Urinary bladder (tissue), 3 donors: ENCODE measurements at regions not wholly inside any gene's neighbourhood (a gene's known extent, or its start where the extent isn't known, plus 50 kb on each side); places are given as distances from the start of the nearest gene placed in this dataset.
"Not testable (repeated sequence)": the region's sequence is repeated elsewhere in the genome, so short reads cannot be mapped to it uniquely, and the experiment has no call there.

ENCODE experiments used
- DNase-seq: peaks from one replicate; pipeline ENCODE4 v3.0.0-alpha.2; 2015; ENCODE audit errors: extremely low spot score
- H3K27ac ChIP-seq: one replicate; pipeline ENCODE4 v1.5.1; 2013; ENCODE audit warnings: low read depth, mild to moderate bottlenecking, moderate library complexity
- H3K36me3 ChIP-seq: one replicate; pipeline ENCODE4 v1.6.1; 2013; ENCODE audit warnings: mild to moderate bottlenecking, moderate library complexity; ENCODE audit not compliant: insufficient read depth
- H3K4me1 ChIP-seq: one replicate; pipeline ENCODE4 v1.6.1; 2013; ENCODE audit warnings: mild to moderate bottlenecking, moderate library complexity; ENCODE audit not compliant: insufficient read depth
- H3K4me3 ChIP-seq: one replicate; pipeline ENCODE4 v1.5.1; 2013; ENCODE audit warnings: low read depth, low read length
- WGBS: extraction: QIAGEN DNeasy Blood & Tissue Kit; methylation state at CpG from one replicate; pipeline ENCODE4 v1.1.7; 2013; 5-methylcytosine and 5-hydroxymethylcytosine counted together
- donor health status: healthy with polysubstance abuse.
- donor health status: healthy.

DNA sequence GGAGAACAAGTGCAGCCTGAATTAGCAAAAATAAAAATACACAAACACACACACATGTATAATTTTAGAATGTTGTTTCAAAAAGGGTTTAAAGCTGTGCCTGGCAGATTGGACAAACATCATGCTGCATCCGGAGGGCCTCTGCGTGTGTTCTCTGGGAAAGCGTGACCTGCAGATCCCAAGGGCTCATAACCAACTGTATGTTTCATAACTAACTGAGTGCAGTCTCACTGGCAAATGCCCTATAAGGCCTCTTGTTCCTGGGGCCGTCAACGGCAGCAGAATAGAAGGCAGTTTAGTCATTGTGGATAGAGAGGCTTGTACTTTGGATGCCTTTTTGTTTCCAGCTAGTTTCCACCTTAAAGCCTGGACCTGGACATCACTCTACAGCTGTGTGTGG lies 243.8 kb upstream of the KIAA1217 start:
- WGBS: 82% methylated on average over 5 of the region's 5 CpGs
- no peaks in the 10 kb centered on the region for H3K36me3 ChIP-seq
- no peak overlapping the region for H3K4me3 ChIP-seq
- no peaks in the 10 kb centered on the region for H3K4me1 ChIP-seq
- no peak for DNase-seq
- H3K27ac ChIP-seq: no peak overlapping the region

DNA sequence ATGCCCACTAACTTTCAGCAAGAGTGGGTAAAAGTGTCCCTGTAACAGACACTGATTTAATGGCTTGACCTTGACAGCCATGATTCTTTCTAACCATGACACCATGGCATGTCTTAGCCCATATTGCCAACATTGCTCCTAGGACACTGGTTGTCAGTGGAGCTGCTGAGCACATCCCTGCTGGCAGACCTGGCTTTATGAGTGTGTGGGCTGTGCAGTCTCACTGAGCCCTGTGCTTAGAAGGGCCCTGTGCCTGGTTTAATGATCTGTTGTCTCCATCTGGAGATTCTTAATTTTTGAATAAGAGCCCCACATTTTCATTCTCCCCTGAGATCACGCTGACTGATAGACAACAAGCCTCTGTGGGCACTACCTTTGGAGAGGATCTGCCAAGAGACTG lies 243.1 kb upstream of the KIAA1217 start:
- WGBS: 97% methylated on average over 1 of the region's 1 CpG
- Histone ChIP-seq H3K36me3 (no peaks in the 10 kb centered on the region), H3K4me1 (no peaks in the 10 kb centered on the region), H3K4me3 (no peak overlapping the region), H3K27ac (no peak overlapping the region)
- DNase-seq: no peak

DNA sequence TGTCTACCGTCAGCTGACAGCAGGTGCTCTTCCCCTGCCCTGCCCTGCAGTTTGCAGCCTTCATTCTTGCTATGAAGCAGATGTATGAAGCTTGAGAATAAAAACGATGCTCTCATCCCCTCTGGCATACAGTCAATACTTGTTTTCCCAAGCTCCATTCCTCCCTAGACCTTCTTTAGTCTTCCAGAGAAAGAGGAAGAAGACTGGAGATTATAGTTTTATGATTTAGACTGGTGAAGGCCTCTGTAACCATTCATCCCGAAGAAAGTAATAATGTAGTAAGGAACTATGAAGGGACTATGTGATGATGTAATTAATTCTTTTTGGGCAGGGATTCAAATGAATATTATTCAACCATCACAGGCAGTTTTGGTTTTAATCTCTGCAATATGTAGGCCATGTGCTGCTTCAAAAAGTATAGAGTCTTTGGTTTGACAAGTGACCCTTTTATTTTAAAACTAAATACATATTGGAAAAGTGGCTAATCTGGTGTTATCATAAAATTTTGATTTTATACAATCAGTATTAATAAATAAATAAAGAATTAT lies 242.4 kb upstream of the KIAA1217 start:
- no peaks in the 10 kb centered on the region for H3K4me1 ChIP-seq
- H3K4me3 ChIP-seq: no peak overlapping the region
- 53% methylated on average over 3 of the region's 3 CpGs for WGBS
- H3K27ac ChIP-seq: no peak overlapping the region
- no peaks in the 10 kb centered on the region for H3K36me3 ChIP-seq
- DNase-seq: no peak

- no peaks in the 10 kb centered on the region for H3K36me3 ChIP-seq
- H3K27ac ChIP-seq: no peak overlapping the region
- H3K4me3 ChIP-seq: no peak overlapping the region
- whole genome bisulfite sequencing: 45% methylated on average over 4 of the region's 4 CpGs
- DNase-seq: no peak
- no peaks in the 10 kb centered on the region for H3K4me1 ChIP-seq
Observed at GRCh38 chr10:23968301-23968700, 240.6 kb upstream of the KIAA1217 start.

GRCh38 chr10:23974746-23975272 lies 234.1 kb upstream of the KIAA1217 start:
- no peak overlapping the region for H3K27ac ChIP-seq
- H3K4me1 ChIP-seq: no peaks in the 10 kb centered on the region
- H3K36me3 ChIP-seq: no peaks in the 10 kb centered on the region
- DNase-seq: no peak
- no peak overlapping the region for H3K4me3 ChIP-seq
- 54% methylated on average over 4 of the region's 4 CpGs for WGBS

- DNase-seq: no peak
- Histone ChIP-seq H3K27ac (no peak overlapping the region), H3K36me3 (no peaks in the 10 kb centered on the region), H3K4me1 (no peaks in the 10 kb centered on the region), H3K4me3 (no peak overlapping the region)
- 87% methylated on average over 1 of the region's 1 CpG for WGBS
Observed at GRCh38 chr10:23975431-23975830, 233.5 kb upstream of the KIAA1217 start.

DNA sequence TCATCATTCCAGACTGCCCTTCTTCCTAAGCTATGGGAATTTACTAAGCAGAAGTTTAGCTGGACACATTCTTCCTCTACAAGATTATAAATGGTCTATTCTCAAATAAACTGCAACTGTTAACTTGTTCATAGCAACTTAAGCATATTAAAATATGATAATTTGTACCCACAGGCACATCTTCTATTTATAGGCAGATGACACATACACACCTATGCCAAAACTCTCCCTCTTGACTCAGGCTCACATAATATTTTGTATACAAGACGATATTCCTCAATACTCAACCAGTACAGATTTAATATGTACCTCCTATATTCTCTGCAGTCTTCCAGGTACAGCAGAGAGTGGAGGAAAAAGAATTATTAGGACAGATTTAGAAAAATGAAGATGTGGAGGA lies 232.7 kb upstream of the KIAA1217 start:
- H3K4me3 ChIP-seq: no peak overlapping the region
- H3K27ac ChIP-seq: no peak overlapping the region
- no peaks in the 10 kb centered on the region for H3K36me3 ChIP-seq
- no peak for DNase-seq
- WGBS: 63% methylated on average over 1 of the region's 1 CpG
- no peaks in the 10 kb centered on the region for H3K4me1 ChIP-seq

DNA sequence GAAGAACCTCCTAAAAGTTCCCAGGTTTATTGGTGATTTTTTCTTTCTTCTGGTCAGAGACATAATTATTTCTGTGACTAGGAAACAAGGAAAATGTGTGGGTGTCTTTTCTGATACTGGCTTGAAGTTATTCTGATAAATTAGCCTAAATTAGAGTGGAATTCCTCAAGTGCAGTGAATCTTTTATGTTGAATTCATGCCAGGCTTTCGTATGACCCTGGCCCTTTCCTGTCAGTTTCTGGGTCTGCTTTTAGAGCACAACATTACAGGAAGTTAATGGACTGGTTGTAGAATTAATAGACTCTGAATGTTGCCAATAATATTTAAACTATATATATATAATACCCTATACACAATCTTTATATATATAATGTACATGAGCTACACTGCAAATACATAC lies 230.6 kb upstream of the KIAA1217 start:
- H3K27ac ChIP-seq: no peak overlapping the region
- H3K4me1 ChIP-seq: no peaks in the 10 kb centered on the region
- WGBS: 38% methylated on average over 1 of the region's 1 CpG
- no peaks in the 10 kb centered on the region for H3K36me3 ChIP-seq
- no peak for DNase-seq
- H3K4me3 ChIP-seq: no peak overlapping the region

GRCh38 chr10:23980094-23980493 lies 228.8 kb upstream of the KIAA1217 start:
- Histone ChIP-seq H3K27ac (no peak overlapping the region), H3K4me3 (no peak overlapping the region), H3K36me3 (no peaks in the 10 kb centered on the region), H3K4me1 (no peaks in the 10 kb centered on the region)
- no peak for DNase-seq
- WGBS: 27% methylated on average over 3 of the region's 3 CpGs

GRCh38 chr10:23981520-23982309 lies 227.2 kb upstream of the KIAA1217 start:
- WGBS: 62% methylated on average over 3 of the region's 3 CpGs
- Histone ChIP-seq H3K4me3 (no peak overlapping the region), H3K4me1 (no peaks in the 10 kb centered on the region), H3K36me3 (no peaks in the 10 kb centered on the region), H3K27ac (no peak overlapping the region)
- peak; percentile 59 for DNase-seq

DNA sequence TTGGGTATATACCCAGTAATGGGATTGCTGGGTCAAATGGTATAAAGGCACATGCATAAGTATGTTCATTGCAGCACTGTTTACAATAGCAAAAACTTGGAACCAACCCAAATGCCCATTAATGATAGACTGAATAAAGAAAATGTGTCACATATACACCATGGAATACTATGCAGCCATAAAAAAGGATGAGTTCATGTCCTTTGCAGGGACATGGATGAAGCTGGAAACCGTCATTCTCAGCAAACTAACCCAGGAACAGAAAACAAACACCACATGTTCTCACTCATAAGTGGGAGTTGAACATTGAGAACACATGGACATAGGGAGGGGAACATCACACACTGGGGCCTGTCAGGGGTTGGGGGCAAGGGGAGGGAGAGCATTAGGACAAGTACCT lies 224.5 kb upstream of the KIAA1217 start:
- not testable (repeated sequence) for H3K4me3 ChIP-seq, H3K27ac ChIP-seq, H3K36me3 ChIP-seq, DNase-seq, H3K4me1 ChIP-seq
- WGBS: 79% methylated on average over 1 of the region's 1 CpG

- no peak for DNase-seq
- Histone ChIP-seq H3K27ac (no peak overlapping the region), H3K4me1 (no peaks in the 10 kb centered on the region), H3K36me3 (no peaks in the 10 kb centered on the region), H3K4me3 (no peak overlapping the region)
- 86% methylated on average over 7 of the region's 7 CpGs for WGBS
Observed at GRCh38 chr10:23988006-23988405, 220.9 kb upstream of the KIAA1217 start.

DNA sequence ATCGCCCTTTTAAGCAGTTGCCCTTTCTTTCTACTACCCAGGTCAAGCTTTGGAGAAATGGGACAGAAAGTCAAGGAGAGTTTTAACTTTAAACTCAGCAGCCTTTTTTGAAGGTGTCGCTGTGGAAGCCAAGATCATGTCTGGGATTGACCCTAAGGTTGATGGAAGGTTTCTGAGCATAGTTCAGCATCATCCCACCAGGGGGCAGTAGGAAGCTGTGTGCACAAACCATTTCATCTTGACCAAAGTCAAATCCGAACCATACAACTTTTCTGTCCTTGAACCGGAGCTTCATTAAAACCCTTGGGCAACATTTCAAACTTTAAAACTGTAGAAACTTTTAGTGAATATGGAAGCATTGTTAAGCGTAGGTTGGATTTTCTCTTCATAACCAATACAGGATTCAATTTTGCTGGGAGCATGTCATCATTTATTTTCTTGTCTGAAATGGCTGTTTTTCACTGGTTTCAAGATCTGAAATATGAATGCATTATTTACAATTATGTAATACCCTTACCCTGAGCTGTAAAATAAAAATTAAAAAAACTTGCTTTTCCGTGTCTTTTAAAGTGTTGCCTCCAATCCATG lies 214.4 kb upstream of the KIAA1217 start:
- no peaks in the 10 kb centered on the region for H3K4me1 ChIP-seq
- no peak overlapping the region for H3K4me3 ChIP-seq
- H3K27ac ChIP-seq: no peak overlapping the region
- 33% methylated on average over 6 of the region's 6 CpGs for WGBS
- no peaks in the 10 kb centered on the region for H3K36me3 ChIP-seq
- no peak for DNase-seq

- H3K36me3 ChIP-seq: no peaks in the 10 kb centered on the region
- no peak for DNase-seq
- no peaks in the 10 kb centered on the region for H3K4me1 ChIP-seq
- no peak overlapping the region for H3K27ac ChIP-seq
- 95% methylated on average over 9 of the region's 9 CpGs for WGBS
- H3K4me3 ChIP-seq: no peak overlapping the region
Observed at GRCh38 chr10:23999445-23999844, 209.5 kb upstream of the KIAA1217 start.
